Endothelial cell of umbilical vein (primary cell): ENCODE measurements at regions not wholly inside any gene's neighbourhood (a gene's known extent, or its start where the extent isn't known, plus 50 kb on each side); places are given as distances from the start of the nearest gene placed in this dataset.

Experiments
- BruUV-seq: library from RNA; stranded (reverse); fragments of 400-500 nt; replicated peaks from 2 replicates; lab custom pipeline; 2021; lab: Mats Ljungman, UMichigan
- CTCF ChIA-PET: fragments of 300-600, 350-600 bp; sonication (Branson Sonifier 250); formaldehyde crosslinking; loops from one replicate; lab custom pipeline; 2021; ENCODE audit warnings: antibody characterized with exemption, inconsistent platforms; lab: Charles Lee
- POLR2A ChIA-PET: fragments of 300-600, 350-600 bp; sonication (Branson Sonifier 250); formaldehyde crosslinking; loops from one replicate; lab custom pipeline; 2021; ENCODE audit warnings: antibody characterized with exemption, inconsistent platforms; lab: Charles Lee
- DNase-seq: peaks from one replicate; pipeline ENCODE4 v3.0.0-alpha.2; 2011; ENCODE audit warnings: low read depth, low spot score
- FAIRE-seq: peaks from 2 replicates; lab custom pipeline; 2011; peaks lifted over from hg19 to GRCh38; lab: Jason Lieb, UNC
- H2AFZ ChIP-seq: 2 replicates; pipeline ENCODE4 v1.6.0; 2012; ENCODE audit warnings: low read depth, low read length, control low read depth, inconsistent platforms
- H3K27ac ChIP-seq: 2 replicates; pipeline ENCODE4 v1.5.1; 2011; ENCODE audit warnings: low read depth, mild to moderate bottlenecking, control low read depth, low read length, moderate library complexity; ENCODE audit not compliant: insufficient read depth
- H3K27me3 ChIP-seq, 2 experiments: 2 replicates each; pipeline versions ENCODE4 v1.6.0 to v1.6.1; 2011; ENCODE audit warnings: low read length in 2 of 2, mixed read lengths in 1 of 2; ENCODE audit not compliant: control insufficient read depth in 2 of 2, insufficient read depth in 2 of 2
- H3K36me3 ChIP-seq, 2 experiments: 2 replicates in 1 of 2; 3 replicates in 1 of 2; pipeline ENCODE4 v1.5.1; 2011; ENCODE audit warnings: low read length in 2 of 2, mild to moderate bottlenecking in 1 of 2, moderate library complexity in 1 of 2; ENCODE audit not compliant: control insufficient read depth in 2 of 2, insufficient read depth in 2 of 2; ENCODE audit errors: extremely low read depth in 1 of 2
- H3K4me1 ChIP-seq: 3 replicates; pipeline ENCODE4 v1.5.1; 2011; ENCODE audit warnings: mild to moderate bottlenecking, low read length; ENCODE audit not compliant: control insufficient read depth, insufficient read depth; ENCODE audit errors: extremely low read depth
- H3K4me2 ChIP-seq: 2 replicates; pipeline ENCODE4 v1.6.1; 2011; ENCODE audit warnings: low read length, control low read depth, mixed read lengths; ENCODE audit not compliant: insufficient read depth
- H3K4me3 ChIP-seq, 3 experiments: fragments of 200-600 bp in 1 of 3; sonication (generic), shearing (Covaris generic) in 1 of 3; replicated peaks in 1 of 3; 2 replicates each; pipeline ENCODE4 v1.5.1; 2011 to 2016; ENCODE audit warnings: control low read depth in 3 of 3, low read length in 3 of 3, mild to moderate bottlenecking in 2 of 3, inconsistent platforms in 1 of 3, low read depth in 1 of 3, moderate library complexity in 1 of 3; ENCODE audit not compliant: insufficient read depth in 1 of 3
- H3K79me2 ChIP-seq: 2 replicates; pipeline ENCODE4 v1.6.0; 2012; ENCODE audit warnings: low read length, inconsistent platforms; ENCODE audit not compliant: control insufficient read depth, insufficient read depth
- H3K9ac ChIP-seq: replicated peaks from 2 replicates; pipeline ENCODE3; 2011; ENCODE audit warnings: low read length, control low read depth; ENCODE audit not compliant: insufficient read depth; ENCODE audit errors: extremely low read depth
- H3K9me1 ChIP-seq: replicated peaks from 3 replicates; pipeline ENCODE4 v1.6.0; 2011; ENCODE audit warnings: mild to moderate bottlenecking, low read length; ENCODE audit not compliant: control insufficient read depth, insufficient read depth; ENCODE audit errors: extremely low read depth
- H3K9me3 ChIP-seq: replicated peaks from 2 replicates; pipeline ENCODE4 v1.5.1; 2012; ENCODE audit warnings: low read length, inconsistent platforms; ENCODE audit not compliant: control insufficient read depth, insufficient read depth
- H4K20me1 ChIP-seq: replicated peaks from 2 replicates; pipeline ENCODE3; 2011; ENCODE audit warnings: mild to moderate bottlenecking, low read length; ENCODE audit not compliant: control insufficient read depth, insufficient read depth; ENCODE audit errors: extremely low read depth
- CTCF ChIP-seq, 2 donors: IDR thresholded peaks; 1 replicate in 1 of 2; 2 replicates in 1 of 2; pipeline ENCODE4 v1.5.1; 2011; ENCODE audit warnings: low read length in 2 of 2, mild to moderate bottlenecking in 2 of 2, moderate library complexity in 2 of 2, control low read depth in 1 of 2, inconsistent platforms in 1 of 2, low read depth in 1 of 2; ENCODE audit not compliant: insufficient read depth in 1 of 2; ENCODE audit errors: extremely low read depth in 1 of 2
- EZH2 ChIP-seq: IDR thresholded peaks from 2 replicates; pipeline ENCODE4 v1.6.1; 2012; ENCODE audit warnings: borderline replicate concordance, low read depth, mild to moderate bottlenecking, moderate library complexity, low read length, inconsistent platforms; ENCODE audit not compliant: severe bottlenecking
- FOS ChIP-seq: IDR thresholded peaks from 2 replicates; pipeline ENCODE4 v1.6.1; 2011; ENCODE audit warnings: mild to moderate bottlenecking, low read length, moderate library complexity, borderline replicate concordance; ENCODE audit not compliant: insufficient read depth
- GATA2 ChIP-seq: IDR thresholded peaks from 2 replicates; pipeline ENCODE4 v1.7.0; 2011; ENCODE audit warnings: low read depth, mild to moderate bottlenecking, moderate library complexity, mixed read lengths, low read length; ENCODE audit not compliant: insufficient read length, insufficient read depth
- JUN ChIP-seq: IDR thresholded peaks from 2 replicates; pipeline ENCODE4 v1.6.1; 2011; ENCODE audit warnings: borderline replicate concordance, low read depth; ENCODE audit not compliant: insufficient read length, insufficient read depth
- MAX ChIP-seq: IDR thresholded peaks from 2 replicates; pipeline ENCODE4 v1.6.1; 2011; ENCODE audit not compliant: insufficient read depth, insufficient read length
- MYC ChIP-seq: IDR thresholded peaks from one replicate; pipeline ENCODE4 v1.6.1; 2011; ENCODE audit warnings: mild to moderate bottlenecking, low read depth, low read length
- POLR2A ChIP-seq: IDR thresholded peaks from 2 replicates; pipeline ENCODE4 v1.6.1; 2012; ENCODE audit warnings: low read depth, mild to moderate bottlenecking, control low read depth, low read length
- POLR2AphosphoS5 ChIP-seq: IDR thresholded peaks from 2 replicates; pipeline ENCODE4 v1.6.1; 2012; ENCODE audit warnings: low read depth, mild to moderate bottlenecking, control low read depth, low read length, moderate library complexity; ENCODE audit not compliant: insufficient read depth
- dilution Hi-C: fragments of 300-500 bp; cut with MboI; formaldehyde crosslinking; loops from one replicate; pipeline ENCODE4 v1.15.0; 2019; ENCODE audit warnings: low sequenced_read_pairs; ENCODE audit not compliant: extremely low pct_ligation_motif_present
- intact Hi-C: fragments of 100-400 bp; cut with micrococcal nuclease; formaldehyde crosslinking; loops from one replicate; pipeline ENCODE4 v1.10.0; 2022

GRCh38 chr2:78439122-78439521 is 586.4 kb upstream of the REG3G start:
- BruUV-seq, result no TSS peak
- Histone ChIP-seq H3K27me3 (no peaks in the 10 kb centered on the region), H2AFZ (no peak overlapping the region), H3K9me3 (no peaks in the 10 kb centered on the region), H4K20me1 (no peaks in the 10 kb centered on the region), H3K36me3 (no peaks in the 10 kb centered on the region), H3K9me1 (no peaks in the 10 kb centered on the region), H3K9ac (no peak overlapping the region), H3K4me1 (no peaks in the 10 kb centered on the region), H3K79me2 (no peaks in the 10 kb centered on the region), H3K4me3 (no peak overlapping the region), H3K27ac (no peak overlapping the region), H3K4me2 (no peak overlapping the region)
- TF ChIP-seq POLR2AphosphoS5 (no peak), CTCF (IDR thresholded peaks at IDR 0.05; ENCODE audit: extremely low read depth in 1 of 2, insufficient read depth in 1 of 2, low read depth in 1 of 2, low read length in 2 of 2) (no peak), EZH2 (no peak), FOS (no peak), MAX (no peak), MYC (no peak), GATA2 (no peak), POLR2A (no peak), JUN (no peak)
- FAIRE-seq, result no peak
- dilution Hi-C loops (no loop called here), intact Hi-C loops (no loop called here)
- ChIA-PET POLR2A (no interaction called here), CTCF (no interaction called here)
- DNase-seq, result no peak
